GM23338 (cell line): ENCODE measurements at regions not wholly inside any gene's neighbourhood (a gene's known extent, or its start where the extent isn't known, plus 50 kb on each side); places are given as distances from the start of the nearest gene placed in this dataset.

Experiments
- ATAC-seq: fragments of 200-7000 bp; cut with Tn5 transposase; 3 replicates; pipeline ENCODE4 v1.9.1; 2020
- DNase-seq: peaks from one replicate; pipeline ENCODE4 v3.0.0-alpha.2; 2015; ENCODE audit warnings: low spot score
- H2AFZ ChIP-seq: fragments of 200-600 bp; sonication (generic); 2 replicates; pipeline ENCODE4 v1.8.0; 2016; ENCODE audit warnings: antibody characterized with exemption, mild to moderate bottlenecking, moderate library complexity
- H3F3A ChIP-seq: fragments of 200-600 bp; sonication (generic); replicated peaks from 2 replicates; pipeline ENCODE4 v1.8.0; 2017; ENCODE audit warnings: antibody characterized with exemption, mixed run types, low read depth
- H3K27ac ChIP-seq: fragments of 200-600 bp; sonication (generic); 2 replicates; pipeline ENCODE4 v1.6.1; 2016; ENCODE audit warnings: low read depth
- H3K27me3 ChIP-seq: fragments of 200-600 bp; sonication (generic); 2 replicates; pipeline ENCODE4 v1.8.0; 2016; ENCODE audit warnings: mild to moderate bottlenecking, mixed run types, moderate library complexity; ENCODE audit not compliant: insufficient read depth
- H3K36me3 ChIP-seq: fragments of 200-600 bp; sonication (generic); 2 replicates; pipeline ENCODE4 v1.8.0; 2016; ENCODE audit warnings: mild to moderate bottlenecking; ENCODE audit not compliant: insufficient read depth
- H3K4me1 ChIP-seq: fragments of 200-600 bp; sonication (generic); 2 replicates; pipeline ENCODE4 v1.8.0; 2016; ENCODE audit warnings: mild to moderate bottlenecking, moderate library complexity; ENCODE audit not compliant: insufficient read depth
- H3K4me2 ChIP-seq: fragments of 200-600 bp; sonication (generic); 2 replicates; pipeline ENCODE4 v1.7.1; 2017; ENCODE audit warnings: mixed run types
- H3K4me3 ChIP-seq: fragments of 200-600 bp; sonication (generic); 2 replicates; pipeline ENCODE4 v1.6.1; 2016; ENCODE audit warnings: mixed run types
- H3K79me2 ChIP-seq: fragments of 200-600 bp; sonication (generic); replicated peaks from 2 replicates; pipeline ENCODE4 v1.8.0; 2017; ENCODE audit warnings: mild to moderate bottlenecking; ENCODE audit not compliant: insufficient read depth
- H3K9me2 ChIP-seq: fragments of 200-600 bp; sonication (generic); 2 replicates; pipeline ENCODE4 v1.8.0; 2017; ENCODE audit not compliant: insufficient read depth
- H4K20me1 ChIP-seq: fragments of 200-600 bp; sonication (generic); replicated peaks from 2 replicates; pipeline ENCODE4 v1.8.0; 2017; ENCODE audit warnings: mild to moderate bottlenecking; ENCODE audit not compliant: insufficient read depth
- H3K27ac Mint-ChIP-seq: 2 replicates; pipeline ENCODE4 v1.8.0; 2020; ENCODE audit warnings: inconsistent platforms, mild to moderate bottlenecking, moderate library complexity, mixed read lengths
- H3K27me3 Mint-ChIP-seq: 3 replicates; pipeline ENCODE4 v1.8.0; 2022; ENCODE audit warnings: low read depth, mild to moderate bottlenecking, moderate library complexity, mixed read lengths, inconsistent platforms; ENCODE audit not compliant: insufficient read depth, poor library complexity
- H3K36me3 Mint-ChIP-seq: 3 replicates; pipeline ENCODE4 v1.8.0; 2021; ENCODE audit warnings: low read depth, mild to moderate bottlenecking, inconsistent platforms, moderate library complexity, mixed read lengths
- H3K4me1 Mint-ChIP-seq: 3 replicates; pipeline ENCODE4 v1.8.0; 2020; ENCODE audit warnings: mild to moderate bottlenecking, inconsistent platforms, mixed read lengths
- H3K4me3 Mint-ChIP-seq: 3 replicates; pipeline ENCODE4 v1.8.0; 2021; ENCODE audit warnings: moderate library complexity, mild to moderate bottlenecking, inconsistent platforms, mixed read lengths
- H3K9me3 Mint-ChIP-seq: 3 replicates; pipeline ENCODE4 v1.8.0; 2020; ENCODE audit warnings: moderate library complexity, mild to moderate bottlenecking, inconsistent platforms, mixed read lengths
- ETS1 ChIP-seq: IDR thresholded peaks from 2 replicates; pipeline ENCODE4 v1.6.1; 2016; ENCODE audit warnings: antibody characterized with exemption
- EZH2 ChIP-seq: fragments of 200-600 bp; sonication (generic); IDR thresholded peaks from one replicate; pipeline ENCODE4 v1.8.0; 2017; ENCODE audit warnings: antibody characterized with exemption, mild to moderate bottlenecking, low read depth; ENCODE audit not compliant: unreplicated experiment
- NANOG ChIP-seq: IDR thresholded peaks from 2 replicates; pipeline ENCODE4 v1.6.1; 2016; ENCODE audit warnings: antibody characterized with exemption, borderline replicate concordance
- POLR2AphosphoS5 ChIP-seq: IDR thresholded peaks from 2 replicates; pipeline ENCODE4 v1.6.1; 2016; ENCODE audit warnings: antibody characterized with exemption, low read depth
- REST ChIP-seq: IDR thresholded peaks from one replicate; pipeline ENCODE4 v1.6.1; 2018; ENCODE audit warnings: antibody characterized with exemption; ENCODE audit not compliant: unreplicated experiment
- STAT1 ChIP-seq: IDR thresholded peaks from one replicate; pipeline ENCODE4 v1.6.1; 2016; ENCODE audit warnings: antibody characterized with exemption; ENCODE audit not compliant: unreplicated experiment
- ZNF114 ChIP-seq: fragments of 250-450 bp; sonication (Bioruptor Pico); IDR thresholded peaks from 2 replicates; pipeline ENCODE4 v1.5.0; 2020; ENCODE audit warnings: mild to moderate bottlenecking, moderate library complexity
- ZNF331 ChIP-seq: fragments of 250-450 bp; sonication (Bioruptor Pico); IDR thresholded peaks from 2 replicates; pipeline ENCODE4 v1.5.0; 2020; ENCODE audit warnings: low read depth, mild to moderate bottlenecking, moderate library complexity
- TF ChIP-seq, protein P1 (sequence below): fragments of 250-450 bp; sonication (Bioruptor Pico); IDR thresholded peaks from 2 replicates; pipeline ENCODE4 v1.5.0; 2020; ENCODE audit warnings: mild to moderate bottlenecking, moderate library complexity

- no peak for TF ChIP-seq REST
- no peak for TF ChIP-seq ZNF331 (CRISPR knock-in tag)
- no peak for TF ChIP-seq STAT1
- TF ChIP-seq ETS1: no peak
- TF ChIP-seq POLR2AphosphoS5: no peak
- no peak for TF ChIP-seq NANOG
- TF ChIP-seq ZNF114 (CRISPR knock-in tag): no peak
- no peak for TF ChIP-seq EZH2
These were observed 594.0 kb upstream of the TENM4 start (continued) for GRCh38 chr11:80034801-80035200.

DNA sequence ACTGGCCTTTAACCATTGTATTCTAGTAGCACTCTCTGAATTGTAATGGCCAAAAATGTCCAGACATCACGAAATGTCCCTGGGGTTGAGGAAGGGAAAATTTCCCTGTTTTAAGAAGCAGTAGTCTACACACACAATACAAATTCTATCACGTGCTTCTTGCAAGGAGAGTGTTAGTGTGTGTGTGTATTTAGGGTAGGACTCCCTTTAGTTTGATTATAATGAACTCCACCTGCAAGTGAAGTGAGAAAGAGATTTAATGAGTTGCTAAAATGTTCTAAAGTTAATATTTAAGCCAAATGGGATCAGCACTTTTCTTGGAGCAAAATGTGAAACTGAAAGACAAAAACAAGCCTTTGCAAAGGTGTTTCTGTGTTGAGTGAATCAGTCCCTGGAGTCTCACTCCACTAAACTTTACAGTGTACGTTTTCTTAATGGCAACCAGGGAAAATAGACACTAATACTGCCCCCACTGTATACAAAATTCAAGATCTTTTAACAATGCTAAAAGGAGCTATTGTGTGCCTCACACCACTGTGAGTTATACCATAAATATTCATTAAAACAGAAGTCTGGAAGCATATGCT, 590.3 kb upstream of the TENM4 start:
- Histone ChIP-seq H3K27ac (no peak overlapping the region), H4K20me1 (no peaks in the 10 kb centered on the region), H2AFZ (no peak overlapping the region), H3K79me2 (no peaks in the 10 kb centered on the region), H3K27me3 (no peaks in the 10 kb centered on the region), H3K4me1 (no peaks in the 10 kb centered on the region), H3F3A (no peaks in the 10 kb centered on the region), H3K9me2 (no peaks in the 10 kb centered on the region), H3K36me3 (no peaks in the 10 kb centered on the region), H3K4me2 (no peak overlapping the region), H3K4me3 (no peak overlapping the region)
- H3K4me1 Mint-ChIP-seq: peaks cover 7% of the 10 kb centered on the region; the same call in 2 of the 3 replicates
- no peak for TF ChIP-seq NANOG
- H3K9me3 Mint-ChIP-seq: no peaks in the 10 kb centered on the region
- no peak for ATAC-seq
- no peaks in the 10 kb centered on the region for H3K36me3 Mint-ChIP-seq
- DNase-seq: no peak
- no peaks in the 10 kb centered on the region for H3K27me3 Mint-ChIP-seq
- H3K27ac Mint-ChIP-seq: no peak overlapping the region
- H3K4me3 Mint-ChIP-seq: no peak overlapping the region

GRCh38 chr11:80028998-80029397, 588.2 kb upstream of the TENM4 start:
- H2AFZ ChIP-seq: peak overlapping the region; percentile 4; the same call in 1 of the 2 replicates
- no peak for TF ChIP-seq POLR2AphosphoS5
- TF ChIP-seq STAT1: no peak
- TF ChIP-seq, protein P1, sequence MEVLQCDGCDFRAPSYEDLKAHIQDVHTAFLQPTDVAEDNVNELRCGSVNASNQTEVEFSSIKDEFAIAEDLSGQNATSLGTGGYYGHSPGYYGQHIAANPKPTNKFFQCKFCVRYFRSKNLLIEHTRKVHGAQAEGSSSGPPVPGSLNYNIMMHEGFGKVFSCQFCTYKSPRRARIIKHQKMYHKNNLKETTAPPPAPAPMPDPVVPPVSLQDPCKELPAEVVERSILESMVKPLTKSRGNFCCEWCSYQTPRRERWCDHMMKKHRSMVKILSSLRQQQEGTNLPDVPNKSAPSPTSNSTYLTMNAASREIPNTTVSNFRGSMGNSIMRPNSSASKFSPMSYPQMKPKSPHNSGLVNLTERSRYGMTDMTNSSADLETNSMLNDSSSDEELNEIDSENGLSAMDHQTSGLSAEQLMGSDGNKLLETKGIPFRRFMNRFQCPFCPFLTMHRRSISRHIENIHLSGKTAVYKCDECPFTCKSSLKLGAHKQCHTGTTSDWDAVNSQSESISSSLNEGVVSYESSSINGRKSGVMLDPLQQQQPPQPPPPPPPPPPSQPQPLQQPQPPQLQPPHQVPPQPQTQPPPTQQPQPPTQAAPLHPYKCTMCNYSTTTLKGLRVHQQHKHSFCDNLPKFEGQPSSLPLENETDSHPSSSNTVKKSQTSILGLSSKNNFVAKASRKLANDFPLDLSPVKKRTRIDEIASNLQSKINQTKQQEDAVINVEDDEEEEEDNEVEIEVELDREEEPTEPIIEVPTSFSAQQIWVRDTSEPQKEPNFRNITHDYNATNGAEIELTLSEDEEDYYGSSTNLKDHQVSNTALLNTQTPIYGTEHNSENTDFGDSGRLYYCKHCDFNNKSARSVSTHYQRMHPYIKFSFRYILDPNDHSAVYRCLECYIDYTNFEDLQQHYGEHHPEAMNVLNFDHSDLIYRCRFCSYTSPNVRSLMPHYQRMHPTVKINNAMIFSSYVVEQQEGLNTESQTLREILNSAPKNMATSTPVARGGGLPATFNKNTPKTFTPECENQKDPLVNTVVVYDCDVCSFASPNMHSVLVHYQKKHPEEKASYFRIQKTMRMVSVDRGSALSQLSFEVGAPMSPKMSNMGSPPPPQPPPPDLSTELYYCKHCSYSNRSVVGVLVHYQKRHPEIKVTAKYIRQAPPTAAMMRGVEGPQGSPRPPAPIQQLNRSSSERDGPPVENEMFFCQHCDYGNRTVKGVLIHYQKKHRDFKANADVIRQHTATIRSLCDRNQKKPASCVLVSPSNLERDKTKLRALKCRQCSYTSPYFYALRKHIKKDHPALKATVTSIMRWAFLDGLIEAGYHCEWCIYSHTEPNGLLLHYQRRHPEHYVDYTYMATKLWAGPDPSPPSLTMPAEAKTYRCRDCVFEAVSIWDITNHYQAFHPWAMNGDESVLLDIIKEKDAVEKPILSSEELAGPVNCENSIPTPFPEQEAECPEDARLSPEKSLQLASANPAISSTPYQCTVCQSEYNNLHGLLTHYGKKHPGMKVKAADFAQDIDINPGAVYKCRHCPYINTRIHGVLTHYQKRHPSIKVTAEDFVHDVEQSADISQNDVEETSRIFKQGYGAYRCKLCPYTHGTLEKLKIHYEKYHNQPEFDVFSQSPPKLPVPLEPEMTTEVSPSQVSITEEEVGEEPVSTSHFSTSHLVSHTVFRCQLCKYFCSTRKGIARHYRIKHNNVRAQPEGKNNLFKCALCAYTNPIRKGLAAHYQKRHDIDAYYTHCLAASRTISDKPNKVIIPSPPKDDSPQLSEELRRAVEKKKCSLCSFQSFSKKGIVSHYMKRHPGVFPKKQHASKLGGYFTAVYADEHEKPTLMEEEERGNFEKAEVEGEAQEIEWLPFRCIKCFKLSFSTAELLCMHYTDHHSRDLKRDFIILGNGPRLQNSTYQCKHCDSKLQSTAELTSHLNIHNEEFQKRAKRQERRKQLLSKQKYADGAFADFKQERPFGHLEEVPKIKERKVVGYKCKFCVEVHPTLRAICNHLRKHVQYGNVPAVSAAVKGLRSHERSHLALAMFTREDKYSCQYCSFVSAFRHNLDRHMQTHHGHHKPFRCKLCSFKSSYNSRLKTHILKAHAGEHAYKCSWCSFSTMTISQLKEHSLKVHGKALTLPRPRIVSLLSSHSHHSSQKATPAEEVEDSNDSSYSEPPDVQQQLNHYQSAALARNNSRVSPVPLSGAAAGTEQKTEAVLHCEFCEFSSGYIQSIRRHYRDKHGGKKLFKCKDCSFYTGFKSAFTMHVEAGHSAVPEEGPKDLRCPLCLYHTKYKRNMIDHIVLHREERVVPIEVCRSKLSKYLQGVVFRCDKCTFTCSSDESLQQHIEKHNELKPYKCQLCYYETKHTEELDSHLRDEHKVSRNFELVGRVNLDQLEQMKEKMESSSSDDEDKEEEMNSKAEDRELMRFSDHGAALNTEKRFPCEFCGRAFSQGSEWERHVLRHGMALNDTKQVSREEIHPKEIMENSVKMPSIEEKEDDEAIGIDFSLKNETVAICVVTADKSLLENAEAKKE (CRISPR knock-in tag): no peak
- no peak for TF ChIP-seq ZNF114 (CRISPR knock-in tag)

More at GRCh38 chr11:80028998-80029397, 588.2 kb upstream of the TENM4 start:
- Histone ChIP-seq H3K9me2 (no peaks in the 10 kb centered on the region), H4K20me1 (no peaks in the 10 kb centered on the region), H3K4me1 (no peaks in the 10 kb centered on the region), H3F3A (no peaks in the 10 kb centered on the region), H3K27me3 (no peaks in the 10 kb centered on the region), H3K79me2 (no peaks in the 10 kb centered on the region), H3K4me3 (no peak overlapping the region), H3K27ac (no peak overlapping the region), H3K4me2 (no peak overlapping the region), H3K36me3 (no peaks in the 10 kb centered on the region)
- Mint-ChIP-seq H3K36me3 (no peaks in the 10 kb centered on the region), H3K4me3 (no peak overlapping the region), H3K4me1 (peaks cover 7% of the 10 kb centered on the region; the same call in 2 of the 3 replicates), H3K27ac (no peak overlapping the region), H3K27me3 (no peaks in the 10 kb centered on the region), H3K9me3 (no peaks in the 10 kb centered on the region)
- ATAC-seq (no peak), DNase-seq (no peak)
